HCT116 (cell line): ENCODE measurements at regions not wholly inside any gene's neighbourhood (a gene's known extent, or its start where the extent isn't known, plus 50 kb on each side); places are given as distances from the start of the nearest gene placed in this dataset.

ENCODE experiments used
- ATAC-seq: fragments of 200-7000 bp; cut with Tn5 transposase; 2 replicates; pipeline ENCODE4 v1.9.1; 2020; ENCODE audit warnings: mild to moderate bottlenecking, moderate library complexity
- BruUV-seq: library from RNA; stranded (reverse); fragments of 400-500 nt; replicated peaks from 2 replicates; lab custom pipeline; 2021; lab: Mats Ljungman, UMichigan
- CTCF ChIA-PET: fragments of 300-600 bp; sonication (Branson Sonifier 250); formaldehyde crosslinking; loops from one replicate; lab custom pipeline; 2021; ENCODE audit warnings: antibody characterized with exemption; lab: Charles Lee
- POLR2A ChIA-PET: fragments of 300-600, 350-600 bp; sonication (Branson Sonifier 250); formaldehyde crosslinking; loops from one replicate; lab custom pipeline; 2021; ENCODE audit warnings: antibody characterized with exemption; lab: Charles Lee
- RAD21 ChIA-PET, 2 experiments: fragments of 300-600 bp; sonication (Branson Sonifier 250); formaldehyde crosslinking; loops; one replicate each; lab custom pipeline; 2023; ENCODE audit warnings: low total read pairs in 2 of 2; ENCODE audit not compliant: uncharacterized antibody in 2 of 2, unreplicated experiment in 2 of 2, low non-redundant PET in 1 of 2; lab: Charles Lee
- DNase-seq: peaks from one replicate; pipeline ENCODE4 v3.0.0-alpha.2; 2010; ENCODE audit warnings: low read depth, low spot score
- H2AFZ ChIP-seq: fragments of 200-600 bp; shearing (Covaris generic), sonication (generic); 2 replicates; pipeline ENCODE4 v1.6.1; 2017; ENCODE audit warnings: low read depth, mixed run types, mixed read lengths, antibody characterized with exemption, low read length; ENCODE audit not compliant: poor library complexity, severe bottlenecking
- H3K27ac ChIP-seq: 2 replicates; pipeline ENCODE4 v1.5.1; 2012; ENCODE audit warnings: low read depth, low read length
- H3K27me3 ChIP-seq: fragments of 200-600 bp; sonication (generic); 2 replicates; pipeline ENCODE4 v1.6.1; 2016; ENCODE audit warnings: mixed run types, low read length, mixed read lengths; ENCODE audit not compliant: insufficient read depth
- H3K36me3 ChIP-seq, 2 experiments: fragments of 200-500 bp in 1 of 2; fragments of 200-600 bp in 1 of 2; sonication (Bioruptor generic) in 1 of 2; sonication (generic) in 1 of 2; 2 replicates each; pipeline versions ENCODE4 v1.5.1 to v1.6.1; 2014 to 2016; ENCODE audit warnings: low read length in 2 of 2, inconsistent platforms in 1 of 2, mixed read lengths in 1 of 2, mixed run types in 1 of 2; ENCODE audit not compliant: insufficient read depth in 2 of 2, control insufficient read depth in 1 of 2
- H3K4me1 ChIP-seq, 2 experiments: fragments of 200-600 bp in 1 of 2; sonication (generic) in 1 of 2; 2 replicates each; pipeline versions ENCODE4 v1.5.1 to v1.6.1; 2012 to 2017; ENCODE audit warnings: low read length in 2 of 2, inconsistent platforms in 1 of 2, mild to moderate bottlenecking in 1 of 2, mixed read lengths in 1 of 2, mixed run types in 1 of 2, moderate library complexity in 1 of 2; ENCODE audit not compliant: insufficient read depth in 2 of 2, control insufficient read depth in 1 of 2
- H3K4me2 ChIP-seq: fragments of 200-600 bp; sonication (generic); 2 replicates; pipeline ENCODE4 v1.6.1; 2017; ENCODE audit warnings: mixed run types, low read length, mixed read lengths
- H3K4me3 ChIP-seq, 2 experiments: fragments of 200-600 bp in 1 of 2; sonication (generic) in 1 of 2; replicated peaks in 1 of 2; 2 replicates each; pipeline ENCODE4 v1.5.1; 2011 to 2016; ENCODE audit warnings: low read length in 2 of 2, control low read depth in 1 of 2, low read depth in 1 of 2, mild to moderate bottlenecking in 1 of 2, mixed read lengths in 1 of 2, mixed run types in 1 of 2
- H3K79me2 ChIP-seq: fragments of 200-600 bp; sonication (generic); 2 replicates; pipeline ENCODE4 v1.6.1; 2017; ENCODE audit warnings: mild to moderate bottlenecking, mixed run types, low read length, moderate library complexity, mixed read lengths; ENCODE audit not compliant: insufficient read depth
- H3K9ac ChIP-seq: fragments of 200-600 bp; sonication (generic); 2 replicates; pipeline ENCODE4 v1.6.1; 2016; ENCODE audit warnings: low read length, mixed read lengths
- H3K9me2 ChIP-seq: fragments of 200-600 bp; sonication (generic), shearing (Covaris generic); 2 replicates; pipeline ENCODE4 v1.6.1; 2017; ENCODE audit warnings: mixed run types, mild to moderate bottlenecking, moderate library complexity; ENCODE audit not compliant: insufficient read depth
- H3K9me3 ChIP-seq, 2 experiments: fragments of 200-500 bp in 1 of 2; fragments of 200-600 bp in 1 of 2; sonication (Bioruptor generic) in 1 of 2; sonication (generic) in 1 of 2; 2 replicates each; pipeline ENCODE4 v1.6.1; 2014 to 2017; ENCODE audit warnings: low read length in 2 of 2, mixed read lengths in 2 of 2, inconsistent platforms in 1 of 2, low read depth in 1 of 2, mild to moderate bottlenecking in 1 of 2, mixed run types in 1 of 2, moderate library complexity in 1 of 2; ENCODE audit not compliant: control insufficient read depth in 1 of 2, insufficient read depth in 1 of 2
- H4K20me1 ChIP-seq: fragments of 200-600 bp; sonication (generic), shearing (Covaris generic); 2 replicates; pipeline ENCODE4 v1.6.1; 2017; ENCODE audit warnings: mixed run types, mild to moderate bottlenecking, moderate library complexity; ENCODE audit not compliant: insufficient read depth
- CEBPB ChIP-seq: IDR thresholded peaks from 2 replicates; pipeline ENCODE4 v1.6.1; 2012; ENCODE audit warnings: low read depth
- CTCF ChIP-seq, 3 experiments: fragments of 200-600 bp in 1 of 3; sonication (generic) in 1 of 3; IDR thresholded peaks in 2 of 3; conservative IDR thresholded peaks in 1 of 3; 2 replicates each; pipeline ENCODE4 v1.5.1; 2012 to 2017; ENCODE audit warnings: low read depth in 2 of 3, low read length in 2 of 3, antibody characterized with exemption in 1 of 3, borderline replicate concordance in 1 of 3, control low read depth in 1 of 3, mild to moderate bottlenecking in 1 of 3, mixed read lengths in 1 of 3, mixed run types in 1 of 3, moderate library complexity in 1 of 3; ENCODE audit not compliant: insufficient read depth in 1 of 3
- EGR1 ChIP-seq: IDR thresholded peaks from 2 replicates; pipeline ENCODE4 v1.6.1; 2012; ENCODE audit warnings: low read depth
- EZH2 ChIP-seq: fragments of 200-600 bp; sonication (generic); IDR thresholded peaks from 2 replicates; pipeline ENCODE4 v1.6.1; 2017; ENCODE audit warnings: antibody characterized with exemption, mixed run types
- EZH2phosphoT487 ChIP-seq: fragments of 200-600 bp; IDR thresholded peaks from 2 replicates; pipeline ENCODE4 v1.6.1; 2018; ENCODE audit warnings: antibody characterized with exemption, borderline replicate concordance
- RAD21 ChIP-seq: IDR thresholded peaks from 2 replicates; pipeline ENCODE4 v1.6.1; 2012; ENCODE audit warnings: low read depth, mild to moderate bottlenecking
- REST ChIP-seq: IDR thresholded peaks from 2 replicates; pipeline ENCODE4 v1.6.1; 2012; ENCODE audit warnings: low read depth
- SP1 ChIP-seq: IDR thresholded peaks from 2 replicates; pipeline ENCODE4 v1.6.1; 2012; ENCODE audit warnings: low read depth
- SRF ChIP-seq: IDR thresholded peaks from 2 replicates; pipeline ENCODE4 v1.6.1; 2012; ENCODE audit warnings: low read depth
- YY1 ChIP-seq: IDR thresholded peaks from 2 replicates; pipeline ENCODE4 v1.6.1; 2011; ENCODE audit warnings: low read length, low read depth, moderate library complexity, mild to moderate bottlenecking; ENCODE audit not compliant: insufficient replicate concordance; ENCODE audit errors: extremely low read depth
- ZFX ChIP-seq: fragments of 450-650 bp; IDR thresholded peaks from 2 replicates; pipeline ENCODE4 v1.6.1; 2017
- ZNF274 ChIP-seq: fragments of 200-500 bp; sonication (Bioruptor generic); IDR thresholded peaks from 2 replicates; pipeline ENCODE4 v1.6.1; 2014; ENCODE audit warnings: mild to moderate bottlenecking, low read depth, low read length, inconsistent platforms
- intact Hi-C: fragments of 100-400 bp; cut with micrococcal nuclease; formaldehyde crosslinking; loops from 2 replicates; pipeline ENCODE4 v1.10.0; 2022
- TF ChIP-seq, protein P1 (sequence below): IDR thresholded peaks from 2 replicates; pipeline ENCODE4 v1.6.1; 2012
- TF ChIP-seq, protein P2 (sequence below): IDR thresholded peaks from 2 replicates; pipeline ENCODE4 v1.6.1; 2011; ENCODE audit warnings: mild to moderate bottlenecking, low read length, moderate library complexity; ENCODE audit not compliant: insufficient replicate concordance; ENCODE audit errors: extremely low read depth

GRCh38 chr18:56383349-56383748 is 255.0 kb downstream of the TXNL1 start (continued):
- TF ChIP-seq CTCF (IDR thresholded peaks at IDR 0.05 in 2 of 3, conservative IDR thresholded peaks at IDR 0.05 in 1 of 3; ENCODE audit: borderline replicate concordance in 1 of 3, insufficient read depth in 1 of 3, low read depth in 2 of 3, low read length in 2 of 3) (no peak), REST (no peak), EGR1 (no peak)
- TF ChIP-seq, all 23 proteins: peak for 0

- ChIA-PET CTCF (no interaction called here), POLR2A (no interaction called here), RAD21 (no interaction called here)
- H3K9me3 ChIP-seq = peaks cover 0 to 2% of the 10 kb centered on the region in 2 experiments; a peak in 1 of 4 replicates
- no peak overlapping the region for H2AFZ ChIP-seq
- no peak overlapping the region for H3K4me3 ChIP-seq
- H3K79me2 ChIP-seq = no peaks in the 10 kb centered on the region
- no peaks in the 10 kb centered on the region for H3K27me3 ChIP-seq
- no TSS peak for BruUV-seq
- no peaks in the 10 kb centered on the region for H3K9me2 ChIP-seq
- intact Hi-C loops = no loop called here
- H3K36me3 ChIP-seq = no peaks in the 10 kb centered on the region
- no peak overlapping the region for H3K9ac ChIP-seq
- H3K4me1 ChIP-seq = no peaks in the 10 kb centered on the region
- no peak for DNase-seq
- H3K27ac ChIP-seq = no peak overlapping the region
- H3K4me2 ChIP-seq = no peak overlapping the region
- ATAC-seq = no peak
- H4K20me1 ChIP-seq = no peaks in the 10 kb centered on the region
- TF ChIP-seq CEBPB = no peak
- TF ChIP-seq EZH2 = no peak
- TF ChIP-seq EGR1 = no peak
- no peak for TF ChIP-seq SP1
- TF ChIP-seq, protein P1, sequence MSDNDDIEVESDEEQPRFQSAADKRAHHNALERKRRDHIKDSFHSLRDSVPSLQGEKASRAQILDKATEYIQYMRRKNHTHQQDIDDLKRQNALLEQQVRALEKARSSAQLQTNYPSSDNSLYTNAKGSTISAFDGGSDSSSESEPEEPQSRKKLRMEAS = no peak
- TF ChIP-seq EZH2phosphoT487 = no peak
- TF ChIP-seq CTCF (IDR thresholded peaks at IDR 0.05 in 2 of 3, conservative IDR thresholded peaks at IDR 0.05 in 1 of 3; ENCODE audit: borderline replicate concordance in 1 of 3, insufficient read depth in 1 of 3, low read depth in 2 of 3, low read length in 2 of 3) = no peak
- TF ChIP-seq YY1 = no peak
- no peak for TF ChIP-seq SRF
- no peak for TF ChIP-seq ZFX
- TF ChIP-seq ZNF274 = no peak
- TF ChIP-seq RAD21 = no peak
- TF ChIP-seq, protein P2, sequence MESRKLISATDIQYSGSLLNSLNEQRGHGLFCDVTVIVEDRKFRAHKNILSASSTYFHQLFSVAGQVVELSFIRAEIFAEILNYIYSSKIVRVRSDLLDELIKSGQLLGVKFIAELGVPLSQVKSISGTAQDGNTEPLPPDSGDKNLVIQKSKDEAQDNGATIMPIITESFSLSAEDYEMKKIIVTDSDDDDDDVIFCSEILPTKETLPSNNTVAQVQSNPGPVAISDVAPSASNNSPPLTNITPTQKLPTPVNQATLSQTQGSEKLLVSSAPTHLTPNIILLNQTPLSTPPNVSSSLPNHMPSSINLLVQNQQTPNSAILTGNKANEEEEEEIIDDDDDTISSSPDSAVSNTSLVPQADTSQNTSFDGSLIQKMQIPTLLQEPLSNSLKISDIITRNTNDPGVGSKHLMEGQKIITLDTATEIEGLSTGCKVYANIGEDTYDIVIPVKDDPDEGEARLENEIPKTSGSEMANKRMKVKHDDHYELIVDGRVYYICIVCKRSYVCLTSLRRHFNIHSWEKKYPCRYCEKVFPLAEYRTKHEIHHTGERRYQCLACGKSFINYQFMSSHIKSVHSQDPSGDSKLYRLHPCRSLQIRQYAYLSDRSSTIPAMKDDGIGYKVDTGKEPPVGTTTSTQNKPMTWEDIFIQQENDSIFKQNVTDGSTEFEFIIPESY = no peak
Observed at GRCh38 chr18:56382541-56382940, 255.9 kb downstream of the TXNL1 start.
